ENCODE measurements at regions not wholly inside any gene's neighbourhood (a gene's known extent, or its start where the extent isn't known, plus 50 kb on each side); places are given as distances from the start of the nearest gene placed in this dataset.
"Not testable (repeated sequence)": the region's sequence is repeated elsewhere in the genome, so short reads cannot be mapped to it uniquely, and the experiment has no call there.

- H3K4me3 Mint-ChIP-seq; POLR2A ChIA-PET; H3K27ac Mint-ChIP-seq; H3K36me3 Mint-ChIP-seq (ENCODE audit: low read depth); H3K4me1 Mint-ChIP-seq; DNase-seq; intact Hi-C loops (cut with micrococcal nuclease); CTCF ChIA-PET; H3K27me3 Mint-ChIP-seq; ATAC-seq (ENCODE audit: low read depth): not testable (repeated sequence)
- H3K9me3 Mint-ChIP-seq = peaks cover 23% of the 10 kb centered on the region
Measured at GRCh38 chr10:109809954-109810353, 113.4 kb downstream of the XPNPEP1 start.

- POLR2A ChIA-PET; H3K4me1 Mint-ChIP-seq; H3K36me3 Mint-ChIP-seq (ENCODE audit: low read depth); DNase-seq; H3K4me3 Mint-ChIP-seq; CTCF ChIA-PET; H3K9me3 Mint-ChIP-seq; H3K27ac Mint-ChIP-seq; ATAC-seq (ENCODE audit: low read depth); intact Hi-C loops (cut with micrococcal nuclease): not testable (repeated sequence)
- H3K27me3 Mint-ChIP-seq = peaks cover 13% of the 10 kb centered on the region
Measured at GRCh38 chr10:109801191-109801590, 122.1 kb downstream of the XPNPEP1 start.

- DNase-seq = no peak
- H3K27ac Mint-ChIP-seq = no peak overlapping the region
- no peak for ATAC-seq (ENCODE audit: low read depth)
- H3K4me3 Mint-ChIP-seq = no peak overlapping the region
- POLR2A ChIA-PET = no interaction called here
- CTCF ChIA-PET = no interaction called here
- no peaks in the 10 kb centered on the region for H3K4me1 Mint-ChIP-seq
- no peaks in the 10 kb centered on the region for H3K36me3 Mint-ChIP-seq (ENCODE audit: low read depth)
- TF ChIP-seq CTCF (IDR thresholded peaks at IDR 0.05) = no peak
- peaks cover 9% of the 10 kb centered on the region for H3K9me3 Mint-ChIP-seq
- H3K27me3 Mint-ChIP-seq = peaks cover 2% of the 10 kb centered on the region
- intact Hi-C loops (cut with micrococcal nuclease) = no loop called here
Measured at GRCh38 chr10:109790647-109791046, 132.7 kb downstream of the XPNPEP1 start.

GRCh38 chr10:109784236-109784635 is 139.1 kb downstream of the XPNPEP1 start:
- DNase-seq (no peak), ATAC-seq (ENCODE audit: low read depth) (no peak)
- intact Hi-C loops (cut with micrococcal nuclease) = no loop called here
- Mint-ChIP-seq H3K36me3 (ENCODE audit: low read depth) (no peaks in the 10 kb centered on the region), H3K27ac (no peak overlapping the region), H3K9me3 (no peaks in the 10 kb centered on the region), H3K4me1 (no peaks in the 10 kb centered on the region), H3K27me3 (peaks cover 6% of the 10 kb centered on the region), H3K4me3 (no peak overlapping the region)
- POLR2A ChIA-PET = no interaction called here
- no peak for TF ChIP-seq CTCF (IDR thresholded peaks at IDR 0.05)
- CTCF ChIA-PET = no interaction called here

- Mint-ChIP-seq H3K27me3 (peaks cover 15% of the 10 kb centered on the region), H3K9me3 (no peaks in the 10 kb centered on the region), H3K36me3 (ENCODE audit: low read depth) (no peaks in the 10 kb centered on the region), H3K4me3 (no peak overlapping the region), H3K4me1 (no peaks in the 10 kb centered on the region), H3K27ac (no peak overlapping the region)
- ChIA-PET POLR2A (no interaction called here), CTCF (no interaction called here)
- no peak for TF ChIP-seq CTCF (IDR thresholded peaks at IDR 0.05)
- no peak for DNase-seq
- intact Hi-C loops (cut with micrococcal nuclease) = no loop called here
- ATAC-seq (ENCODE audit: low read depth) = no peak
Measured at GRCh38 chr10:109783286-109783685, 140.0 kb downstream of the XPNPEP1 start.

GRCh38 chr10:109780997-109781396 is 142.3 kb downstream of the XPNPEP1 start:
- no peaks in the 10 kb centered on the region for H3K4me1 Mint-ChIP-seq
- intact Hi-C loops (cut with micrococcal nuclease) = no loop called here
- peaks cover 18% of the 10 kb centered on the region for H3K27me3 Mint-ChIP-seq
- no peak overlapping the region for H3K27ac Mint-ChIP-seq
- no peak for TF ChIP-seq CTCF (IDR thresholded peaks at IDR 0.05)
- no peaks in the 10 kb centered on the region for H3K9me3 Mint-ChIP-seq
- no peak overlapping the region for H3K4me3 Mint-ChIP-seq
- ChIA-PET POLR2A (no interaction called here), CTCF (no interaction called here)
- DNase-seq (no peak), ATAC-seq (ENCODE audit: low read depth) (no peak)
- H3K36me3 Mint-ChIP-seq (ENCODE audit: low read depth) = no peaks in the 10 kb centered on the region
